ENCODE measurements at regions not wholly inside any gene's neighbourhood (a gene's known extent, or its start where the extent isn't known, plus 50 kb on each side); places are given as distances from the start of the nearest gene placed in this dataset.

- DNase-seq = no peak
These were observed 339.0 kb upstream of the WWC1 start for GRCh38 chr5:167952278-167952995.

DNA sequence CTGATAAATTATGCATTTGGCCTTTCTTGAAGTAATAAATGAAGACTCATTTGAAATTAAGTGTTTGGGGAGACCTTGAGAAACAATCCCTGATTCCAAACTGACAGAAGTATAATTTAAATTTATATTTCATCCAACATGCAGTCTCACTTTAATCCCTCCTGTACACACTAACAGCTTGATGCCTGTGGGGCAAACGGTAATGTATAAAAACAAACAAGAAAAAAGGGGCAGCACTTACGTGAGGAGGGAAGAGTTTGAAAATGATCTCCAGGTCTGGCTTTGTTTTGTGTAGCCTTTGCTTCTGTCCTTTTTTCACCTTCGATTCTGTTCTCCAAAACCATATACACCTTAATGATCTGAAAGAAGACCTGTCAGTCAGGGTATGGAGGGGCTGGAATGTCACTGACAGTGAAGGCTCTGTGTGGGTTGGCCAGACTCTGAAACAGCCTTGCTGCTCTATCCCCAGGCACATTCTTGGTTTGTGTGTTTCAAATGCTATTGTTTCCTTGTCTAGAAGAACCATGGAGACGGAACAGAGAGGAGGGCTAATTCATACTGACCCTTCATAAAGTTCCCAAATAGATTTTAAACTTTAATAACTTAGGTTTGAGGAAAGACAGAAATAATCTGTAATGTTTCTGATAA lies 338.2 kb upstream of the WWC1 start:
- no peak for DNase-seq

DNA sequence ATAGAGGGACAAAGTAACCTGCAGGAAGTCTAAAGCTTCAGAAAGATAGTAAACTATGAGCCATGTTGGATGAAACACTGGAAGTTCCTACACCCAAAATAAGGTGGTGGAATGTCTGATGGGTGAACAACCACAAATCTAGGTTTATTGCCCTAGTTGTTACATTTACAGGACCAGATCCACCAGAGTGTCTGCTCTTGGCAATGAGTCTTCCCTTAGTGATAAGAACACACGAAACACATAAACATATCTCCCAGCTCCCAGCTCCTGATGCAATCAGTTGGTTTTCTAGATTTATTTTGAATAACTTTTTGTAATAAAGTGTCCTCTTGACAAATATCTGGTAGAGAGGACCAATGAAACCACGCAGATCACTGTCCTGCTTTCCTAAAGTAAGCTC lies 329.7 kb upstream of the WWC1 start:
- no peak for DNase-seq

GRCh38 chr5:167964529-167964928 lies 326.9 kb upstream of the WWC1 start:
- DNase-seq = no peak

- DNase-seq = no peak
These were observed 325.7 kb upstream of the WWC1 start for GRCh38 chr5:167965710-167966109.

DNA sequence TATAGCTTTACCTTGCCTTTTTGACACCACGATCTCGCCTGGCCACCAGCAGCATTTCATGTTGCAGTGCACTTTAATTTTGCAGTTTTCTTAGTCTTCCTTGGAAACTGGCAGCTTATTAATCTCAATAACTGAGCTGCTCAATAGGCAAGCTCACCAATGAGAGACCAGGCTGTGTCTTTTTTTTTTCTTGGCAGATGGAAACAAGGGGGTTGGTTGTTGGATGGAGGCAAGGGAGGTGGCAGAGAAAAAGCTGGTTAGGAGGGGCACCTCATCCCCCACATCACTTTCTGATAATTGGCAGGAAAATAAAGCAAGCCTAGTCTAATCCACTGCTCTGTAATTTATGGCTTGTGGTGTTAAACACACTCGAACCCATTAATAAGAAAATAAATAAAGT lies 324.5 kb upstream of the WWC1 start:
- no peak for DNase-seq

- no peak for DNase-seq
These were observed 323.8 kb upstream of the WWC1 start for GRCh38 chr5:167967494-167968177.

DNA sequence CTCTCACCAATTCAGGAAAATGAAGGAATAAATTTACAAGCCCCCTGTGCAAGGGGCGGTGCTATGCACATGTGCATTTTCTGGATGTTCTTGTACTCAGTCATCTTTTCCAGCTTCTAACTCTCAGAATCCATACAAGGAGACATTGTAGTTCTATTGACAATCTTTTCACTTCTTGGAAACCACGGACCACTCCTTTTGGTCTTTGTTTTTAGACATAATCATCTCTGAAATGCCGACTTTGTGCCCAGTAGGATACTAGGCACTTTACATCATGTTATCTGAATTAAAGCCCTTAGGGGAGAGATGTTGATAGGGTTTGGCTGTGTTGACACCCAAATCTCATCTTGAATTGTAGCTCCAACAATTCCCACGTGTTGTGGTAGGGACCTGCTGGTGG lies 322.6 kb upstream of the WWC1 start:
- DNase-seq = no peak

- DNase-seq = no peak
These were observed 321.4 kb upstream of the WWC1 start for GRCh38 chr5:167969998-167970397.

GRCh38 chr5:167971706-167972105 lies 319.7 kb upstream of the WWC1 start:
- no peak for DNase-seq

- DNase-seq = no peak
These were observed 318.3 kb upstream of the WWC1 start for GRCh38 chr5:167973126-167973525.

DNA sequence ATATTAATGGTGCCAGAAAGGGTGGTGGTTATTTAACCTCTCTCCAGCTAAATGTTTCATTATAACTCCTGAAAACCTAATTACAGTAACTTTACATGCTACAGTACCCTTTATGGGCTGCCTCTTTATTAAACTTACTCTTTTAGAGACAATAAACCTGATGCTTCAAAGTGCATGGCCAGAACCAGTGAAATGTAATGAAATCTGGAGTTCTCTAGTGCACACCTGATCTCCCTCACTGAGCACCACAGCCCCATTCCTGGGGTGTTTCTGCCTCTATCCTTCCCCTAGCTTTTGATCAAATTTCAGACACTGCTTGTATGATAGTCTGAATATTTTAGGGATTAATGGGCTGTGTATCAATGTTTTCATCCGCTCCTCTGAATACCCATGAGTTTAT lies 306.5 kb upstream of the WWC1 start:
- no peak for DNase-seq

GRCh38 chr5:167985373-167985772 lies 306.1 kb upstream of the WWC1 start:
- DNase-seq = no peak

DNA sequence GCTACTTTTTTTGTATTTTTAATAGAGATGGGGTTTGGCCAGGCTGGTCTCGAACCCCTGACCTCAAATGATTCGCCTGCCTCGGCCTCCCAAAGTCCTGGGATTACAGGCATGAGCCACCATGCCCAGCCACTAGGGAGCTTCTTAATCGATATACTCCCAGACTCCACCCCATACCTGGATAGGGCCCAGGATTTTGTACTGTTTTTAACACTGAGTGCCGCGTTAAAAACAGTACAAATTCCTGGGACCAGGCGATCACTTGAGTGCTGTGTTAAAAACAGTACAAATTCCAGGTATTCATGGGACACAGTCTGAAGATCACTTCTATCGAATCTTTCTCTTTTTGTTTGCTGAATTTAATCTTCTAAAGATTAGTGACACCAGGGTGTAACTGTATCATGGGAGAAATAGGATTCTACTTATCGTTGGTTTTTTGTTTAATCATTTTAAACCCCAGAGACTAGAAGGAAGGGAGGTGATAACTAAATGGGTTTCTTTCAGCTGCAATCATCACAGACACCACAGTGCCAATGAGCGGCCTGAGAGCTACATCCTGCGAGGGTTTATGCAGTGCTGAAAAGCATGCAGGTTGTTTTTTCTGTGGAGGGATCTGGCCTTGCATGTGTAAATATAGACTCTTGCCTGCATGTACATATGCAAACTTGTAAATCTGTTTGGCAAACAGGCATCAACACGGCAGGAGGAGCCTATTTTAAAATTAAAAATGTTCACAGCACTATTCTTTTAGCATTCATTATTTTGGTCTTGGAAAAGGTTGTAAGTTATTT lies 303.8 kb upstream of the WWC1 start:
- no peak for DNase-seq

DNA sequence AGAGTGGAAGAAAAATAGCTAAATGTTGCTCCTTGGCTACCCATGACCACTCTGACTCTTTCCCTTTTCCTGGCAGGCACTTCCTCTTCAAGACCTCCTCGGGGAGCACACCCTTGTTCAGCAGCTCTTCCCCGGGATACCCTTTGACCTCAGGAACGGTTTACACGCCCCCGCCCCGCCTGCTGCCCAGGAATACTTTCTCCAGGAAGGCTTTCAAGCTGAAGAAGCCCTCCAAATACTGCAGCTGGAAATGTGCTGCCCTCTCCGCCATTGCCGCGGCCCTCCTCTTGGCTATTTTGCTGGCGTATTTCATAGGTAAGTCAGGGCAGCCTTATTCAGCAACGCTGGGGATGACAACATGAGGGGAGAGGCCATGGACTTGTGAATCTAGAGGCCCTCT lies 298.6 kb upstream of the WWC1 start:
- no peak for DNase-seq

DNA sequence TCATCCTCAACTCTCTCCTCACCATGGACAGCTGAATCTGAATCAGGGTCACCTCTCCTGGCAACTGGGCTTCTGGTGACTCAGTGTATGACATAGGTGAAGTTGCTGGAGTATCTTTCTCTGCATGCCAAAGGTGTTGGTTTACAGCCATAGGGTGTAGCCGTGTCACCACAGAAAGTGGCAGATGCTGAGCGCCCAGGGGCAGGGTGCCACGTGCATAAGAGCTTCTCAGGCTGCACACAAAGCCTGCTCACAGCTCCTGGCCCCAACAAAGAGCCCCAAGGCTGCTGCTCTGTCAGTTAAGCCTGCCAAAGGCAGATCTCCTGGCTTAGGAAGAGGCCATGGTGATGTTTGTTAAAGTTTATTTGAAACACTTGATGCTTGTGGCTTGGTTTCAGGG lies 297.7 kb upstream of the WWC1 start:
- no peak for DNase-seq

- DNase-seq = no peak
These were observed 295.5 kb upstream of the WWC1 start for GRCh38 chr5:167995844-167996425.

DNA sequence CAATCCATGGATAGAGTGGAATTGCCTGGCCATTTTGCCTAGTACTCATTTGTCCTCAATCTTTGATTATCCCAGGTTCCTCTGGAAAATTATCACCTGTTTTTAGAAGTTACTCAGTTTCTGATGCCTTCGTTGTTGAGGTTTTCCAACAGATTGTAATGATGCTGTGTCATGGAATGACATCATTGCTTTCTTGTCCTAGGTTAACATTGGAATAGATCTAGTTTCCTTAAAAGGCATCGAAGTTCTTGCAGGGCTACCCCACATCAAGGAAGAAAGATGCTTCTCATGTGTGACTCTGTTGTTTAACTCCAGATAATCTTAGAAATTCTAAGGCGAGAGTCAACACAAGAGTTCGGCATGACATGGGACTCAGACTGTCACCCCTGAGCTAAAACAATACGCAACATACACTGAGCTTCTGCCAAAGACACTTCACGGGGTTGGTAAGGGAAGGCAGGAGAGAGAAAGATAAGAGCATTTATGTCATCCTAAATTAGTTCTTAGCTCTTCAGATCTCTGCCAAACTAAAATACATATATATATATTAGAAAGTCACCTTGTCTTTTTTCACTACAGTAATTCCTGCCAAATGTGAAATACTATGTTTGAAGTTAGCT lies 293.2 kb upstream of the WWC1 start:
- DNase-seq = no peak

DNA sequence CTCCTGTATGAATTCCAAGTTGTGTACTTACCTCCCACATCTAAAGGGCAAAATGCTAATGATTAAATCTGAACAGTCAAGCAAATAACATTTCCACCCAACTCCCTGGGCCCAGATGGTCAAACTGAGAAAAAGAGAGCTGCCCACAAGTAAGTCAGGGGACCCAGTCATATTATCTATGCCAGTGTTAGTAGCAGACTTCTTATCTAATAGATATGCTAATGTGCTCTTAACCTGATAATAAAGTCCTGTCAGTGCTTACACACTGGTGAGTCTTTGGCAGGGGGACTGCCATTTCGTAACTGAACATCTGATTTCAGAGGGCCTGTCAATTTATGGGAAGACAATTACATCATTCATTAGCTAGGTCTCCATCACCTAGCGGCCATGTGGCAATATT lies 292.3 kb upstream of the WWC1 start:
- DNase-seq = no peak

DNA sequence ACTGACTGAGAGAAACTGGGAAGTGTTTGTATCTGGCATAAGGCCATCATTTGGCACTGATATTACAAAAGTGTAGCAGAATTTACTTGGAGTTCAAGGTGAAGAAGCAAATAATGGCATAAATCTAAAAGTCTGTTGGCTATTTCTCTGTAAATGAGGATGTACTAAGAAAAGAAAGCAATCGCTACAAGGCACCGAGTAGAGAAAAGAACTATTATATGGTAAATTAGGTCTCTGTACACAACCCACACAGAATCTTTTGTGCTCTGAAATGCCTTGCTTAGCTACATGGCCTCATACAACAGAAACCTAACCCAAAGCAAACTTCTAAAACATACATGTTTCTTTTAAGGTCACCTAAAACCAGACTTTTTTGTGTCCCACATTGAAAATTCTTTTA lies 290.1 kb upstream of the WWC1 start:
- no peak for DNase-seq

- DNase-seq = no peak
These were observed 289.3 kb upstream of the WWC1 start for GRCh38 chr5:168002116-168002515.

DNA sequence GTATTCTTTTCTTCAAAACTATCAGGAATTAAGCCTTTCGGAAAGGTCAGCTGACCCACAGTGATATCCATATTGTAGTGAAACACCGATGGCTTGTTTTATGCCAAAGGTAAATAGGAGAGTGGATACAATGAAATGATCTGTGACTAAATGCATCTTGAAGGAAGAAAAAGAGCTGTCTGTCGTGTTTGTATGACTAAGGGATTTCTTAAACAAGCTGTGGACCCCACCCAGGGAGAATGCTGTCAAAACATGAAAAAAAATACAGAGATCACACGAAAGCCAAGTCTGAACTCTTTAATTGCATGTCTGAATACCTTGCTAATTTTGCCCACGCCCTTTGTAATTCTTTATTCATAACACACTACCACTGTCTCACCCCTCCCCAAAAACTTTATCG lies 286.4 kb upstream of the WWC1 start:
- no peak for DNase-seq

DNA sequence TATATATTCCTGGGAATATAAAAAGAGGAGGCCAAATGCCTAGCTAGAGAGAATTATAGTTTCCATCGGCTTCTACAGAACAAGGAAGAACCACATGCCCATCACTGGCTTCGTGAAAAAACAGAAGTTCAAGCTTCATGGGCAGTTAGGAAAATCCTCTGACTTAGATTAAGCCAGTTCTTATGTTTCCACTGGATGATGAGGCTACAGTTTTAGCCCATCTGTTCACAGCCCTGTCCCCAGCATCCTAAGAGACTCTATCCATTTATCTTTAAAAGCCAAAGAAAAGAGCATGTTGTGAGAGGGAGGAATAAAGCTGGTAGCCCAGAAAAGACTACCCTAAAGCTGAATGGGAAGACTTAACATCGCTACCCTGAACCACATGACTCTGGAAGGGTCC lies 285.5 kb upstream of the WWC1 start:
- no peak for DNase-seq
